ENCODE measurements at regions not wholly inside any gene's neighbourhood (a gene's known extent, or its start where the extent isn't known, plus 50 kb on each side); places are given as distances from the start of the nearest gene placed in this dataset.

DNA sequence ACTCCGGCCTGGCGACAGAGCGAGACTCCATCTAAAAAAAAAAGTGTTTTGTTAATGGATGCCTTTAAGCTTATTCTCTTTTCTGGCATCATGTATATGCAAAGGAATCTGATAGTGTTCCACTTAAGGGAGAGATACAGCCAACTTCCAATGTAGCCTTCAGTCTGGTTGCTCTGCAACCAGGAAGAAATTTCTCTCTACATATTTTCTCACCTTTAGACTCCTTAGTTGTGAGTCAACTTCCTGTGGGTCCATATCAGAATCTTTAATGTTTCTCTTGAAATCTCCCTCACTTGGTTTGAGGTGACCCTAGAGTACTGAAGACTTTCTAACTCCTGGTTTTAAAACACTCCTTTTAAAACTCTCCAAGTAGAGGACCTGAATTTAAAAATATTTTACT is 340.4 kb downstream of the SLC6A15 start:
- no peaks in the 10 kb centered on the region for H3K4me1 ChIP-seq (ENCODE audit: low read length)
- no peak for DNase-seq
- no peaks in the 10 kb centered on the region for H4K20me1 ChIP-seq (ENCODE audit: insufficient read depth, low read depth, low read length)
- H3K4me3 ChIP-seq (ENCODE audit: low read length): no peak overlapping the region
- H2AFZ ChIP-seq (ENCODE audit: low read length): no peak overlapping the region
- peaks cover 18% of the 10 kb centered on the region for H3K9me3 ChIP-seq (ENCODE audit: low read length)
- no peaks in the 10 kb centered on the region for H3K79me2 ChIP-seq (ENCODE audit: low read length)
- no peak overlapping the region for H3K27ac ChIP-seq (ENCODE audit: low read length)
- no peak overlapping the region for H3K9ac ChIP-seq (ENCODE audit: low read length)
- H3K4me2 ChIP-seq (ENCODE audit: low read depth, low read length, poor library complexity, severe bottlenecking): no peak overlapping the region
- no peaks in the 10 kb centered on the region for H3K36me3 ChIP-seq (ENCODE audit: insufficient read depth, low read length)
- H3K27me3 ChIP-seq (ENCODE audit: low read length): no peaks in the 10 kb centered on the region
- no peaks in the 10 kb centered on the region for H3K9me2 ChIP-seq (replicated peaks; ENCODE audit: insufficient read depth, low read length)

GRCh38 chr12:84562331-84562730 is 350.3 kb downstream of the SLC6A15 start:
- Histone ChIP-seq H4K20me1 (ENCODE audit: insufficient read depth, low read depth, low read length) (no peaks in the 10 kb centered on the region), H3K9ac (ENCODE audit: low read length) (no peak overlapping the region), H3K4me1 (ENCODE audit: low read length) (no peaks in the 10 kb centered on the region), H2AFZ (ENCODE audit: low read length) (no peak overlapping the region), H3K9me3 (ENCODE audit: low read length) (peaks cover 27% of the 10 kb centered on the region), H3K27ac (ENCODE audit: low read length) (no peak overlapping the region), H3K4me2 (ENCODE audit: low read depth, low read length, poor library complexity, severe bottlenecking) (no peak overlapping the region), H3K4me3 (ENCODE audit: low read length) (no peak overlapping the region), H3K27me3 (ENCODE audit: low read length) (no peaks in the 10 kb centered on the region), H3K79me2 (ENCODE audit: low read length) (no peaks in the 10 kb centered on the region), H3K9me2 (replicated peaks; ENCODE audit: insufficient read depth, low read length) (no peaks in the 10 kb centered on the region), H3K36me3 (ENCODE audit: insufficient read depth, low read length) (no peaks in the 10 kb centered on the region)
- DNase-seq: no peak

GRCh38 chr12:84561351-84561750 is 351.2 kb downstream of the SLC6A15 start:
- Histone ChIP-seq H3K79me2 (ENCODE audit: low read length) (no peaks in the 10 kb centered on the region), H3K9ac (ENCODE audit: low read length) (no peak overlapping the region), H3K36me3 (ENCODE audit: insufficient read depth, low read length) (no peaks in the 10 kb centered on the region), H3K4me3 (ENCODE audit: low read length) (no peak overlapping the region), H3K9me2 (replicated peaks; ENCODE audit: insufficient read depth, low read length) (no peaks in the 10 kb centered on the region), H2AFZ (ENCODE audit: low read length) (no peak overlapping the region), H3K27me3 (ENCODE audit: low read length) (no peaks in the 10 kb centered on the region), H3K4me2 (ENCODE audit: low read depth, low read length, poor library complexity, severe bottlenecking) (no peak overlapping the region), H3K27ac (ENCODE audit: low read length) (no peak overlapping the region), H4K20me1 (ENCODE audit: insufficient read depth, low read depth, low read length) (no peaks in the 10 kb centered on the region), H3K4me1 (ENCODE audit: low read length) (no peaks in the 10 kb centered on the region), H3K9me3 (ENCODE audit: low read length) (peaks cover 27% of the 10 kb centered on the region)
- no peak for DNase-seq

DNA sequence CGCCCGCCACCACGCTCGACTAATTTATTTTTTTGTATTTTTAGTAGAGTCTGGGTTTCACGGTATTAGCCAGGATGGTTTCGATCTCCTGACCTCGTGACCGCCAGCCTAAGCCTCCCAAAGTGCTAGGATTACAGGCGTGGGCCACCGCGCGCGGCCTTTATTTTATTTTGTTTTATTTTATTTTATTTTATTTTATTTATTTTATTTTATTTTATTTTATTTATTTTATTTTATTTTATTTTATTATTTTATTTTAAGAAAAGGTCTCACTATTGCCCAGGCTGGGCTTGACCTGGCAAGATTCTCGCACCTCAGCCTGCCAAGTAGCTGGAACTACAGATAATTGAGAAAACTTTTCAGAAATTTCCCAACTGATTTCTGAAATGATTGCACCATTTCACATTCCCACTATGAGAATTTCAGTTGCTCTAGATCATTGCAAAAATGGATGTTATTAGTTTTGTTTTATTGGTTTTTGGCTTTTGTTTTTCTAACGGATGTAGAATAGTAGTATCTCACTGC is 358.3 kb downstream of the SLC6A15 start:
- Histone ChIP-seq H3K9me3 (ENCODE audit: low read length) (peaks cover 11% of the 10 kb centered on the region), H3K9me2 (replicated peaks; ENCODE audit: insufficient read depth, low read length) (no peaks in the 10 kb centered on the region), H3K4me1 (ENCODE audit: low read length) (no peaks in the 10 kb centered on the region), H3K4me2 (ENCODE audit: low read depth, low read length, poor library complexity, severe bottlenecking) (no peak overlapping the region), H3K27ac (ENCODE audit: low read length) (no peak overlapping the region), H4K20me1 (ENCODE audit: insufficient read depth, low read depth, low read length) (no peaks in the 10 kb centered on the region), H3K4me3 (ENCODE audit: low read length) (no peak overlapping the region), H2AFZ (ENCODE audit: low read length) (no peak overlapping the region), H3K79me2 (ENCODE audit: low read length) (no peaks in the 10 kb centered on the region), H3K36me3 (ENCODE audit: insufficient read depth, low read length) (no peaks in the 10 kb centered on the region), H3K9ac (ENCODE audit: low read length) (no peak overlapping the region), H3K27me3 (ENCODE audit: low read length) (no peaks in the 10 kb centered on the region)
- DNase-seq: no peak

DNA sequence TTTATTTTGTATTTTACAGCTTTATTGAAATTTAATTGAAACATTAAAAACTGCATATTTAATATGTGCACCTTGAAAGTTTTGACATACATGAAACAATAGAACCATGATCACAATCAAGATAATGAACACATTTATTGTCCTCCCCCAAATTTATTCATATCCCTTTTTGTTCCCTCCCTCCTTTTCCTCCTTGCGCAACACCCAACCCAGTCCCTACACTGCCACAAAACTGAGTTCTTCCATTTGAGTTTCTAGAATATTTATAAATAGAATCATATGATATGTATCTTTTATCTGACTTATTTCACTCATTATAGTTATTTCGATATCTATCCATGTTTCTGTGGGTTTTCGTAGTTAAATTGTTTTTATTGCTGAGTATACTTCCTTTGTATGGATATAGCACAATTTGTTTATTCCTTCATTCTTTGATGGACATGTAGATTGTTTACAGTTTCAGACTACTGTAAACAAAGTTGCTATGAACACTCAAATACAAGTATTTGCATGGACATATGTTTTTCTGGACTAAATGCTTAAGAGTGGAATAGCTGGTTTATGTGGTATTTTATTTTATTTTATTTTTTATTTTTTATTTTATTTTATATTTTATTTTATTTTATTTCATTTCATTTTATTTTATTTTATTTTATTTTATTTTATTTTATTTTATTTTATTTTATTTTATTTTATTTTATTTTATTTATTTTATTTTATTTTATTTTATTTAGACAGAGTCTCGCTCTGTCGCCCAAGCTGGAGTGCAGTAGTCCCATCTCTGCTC is 359.1 kb downstream of the SLC6A15 start:
- H3K27ac ChIP-seq (ENCODE audit: low read length): no peak overlapping the region
- H3K9me2 ChIP-seq (replicated peaks; ENCODE audit: insufficient read depth, low read length): no peaks in the 10 kb centered on the region
- no peak overlapping the region for H3K9ac ChIP-seq (ENCODE audit: low read length)
- H3K27me3 ChIP-seq (ENCODE audit: low read length): no peaks in the 10 kb centered on the region
- H3K4me3 ChIP-seq (ENCODE audit: low read length): no peak overlapping the region
- H3K79me2 ChIP-seq (ENCODE audit: low read length): no peaks in the 10 kb centered on the region
- H3K4me1 ChIP-seq (ENCODE audit: low read length): no peaks in the 10 kb centered on the region
- H3K4me2 ChIP-seq (ENCODE audit: low read depth, low read length, poor library complexity, severe bottlenecking): no peak overlapping the region
- H3K9me3 ChIP-seq (ENCODE audit: low read length): peaks cover 14% of the 10 kb centered on the region; the same call in 1 of the 2 replicates
- no peaks in the 10 kb centered on the region for H4K20me1 ChIP-seq (ENCODE audit: insufficient read depth, low read depth, low read length)
- H3K36me3 ChIP-seq (ENCODE audit: insufficient read depth, low read length): no peaks in the 10 kb centered on the region
- no peak overlapping the region for H2AFZ ChIP-seq (ENCODE audit: low read length)
- DNase-seq: no peak

- no peaks in the 10 kb centered on the region for H3K36me3 ChIP-seq (ENCODE audit: insufficient read depth, low read length)
- no peak overlapping the region for H3K9ac ChIP-seq (ENCODE audit: low read length)
- H3K9me3 ChIP-seq (ENCODE audit: low read length): peaks cover 24% of the 10 kb centered on the region; the same call in 1 of the 2 replicates
- H4K20me1 ChIP-seq (ENCODE audit: insufficient read depth, low read depth, low read length): no peaks in the 10 kb centered on the region
- H3K4me3 ChIP-seq (ENCODE audit: low read length): no peak overlapping the region
- no peaks in the 10 kb centered on the region for H3K79me2 ChIP-seq (ENCODE audit: low read length)
- H3K9me2 ChIP-seq (replicated peaks; ENCODE audit: insufficient read depth, low read length): no peaks in the 10 kb centered on the region
- H3K27ac ChIP-seq (ENCODE audit: low read length): no peak overlapping the region
- no peaks in the 10 kb centered on the region for H3K27me3 ChIP-seq (ENCODE audit: low read length)
- DNase-seq: no peak
- H2AFZ ChIP-seq (ENCODE audit: low read length): no peak overlapping the region
- H3K4me1 ChIP-seq (ENCODE audit: low read length): no peaks in the 10 kb centered on the region
- no peak overlapping the region for H3K4me2 ChIP-seq (ENCODE audit: low read depth, low read length, poor library complexity, severe bottlenecking)
These were observed 361.2 kb downstream of the SLC6A15 start for GRCh38 chr12:84551373-84551772.

- Histone ChIP-seq H3K9me2 (replicated peaks; ENCODE audit: insufficient read depth, low read length) (no peaks in the 10 kb centered on the region), H2AFZ (ENCODE audit: low read length) (no peak overlapping the region), H3K9ac (ENCODE audit: low read length) (no peak overlapping the region), H3K36me3 (ENCODE audit: insufficient read depth, low read length) (no peaks in the 10 kb centered on the region), H3K4me2 (ENCODE audit: low read depth, low read length, poor library complexity, severe bottlenecking) (no peak overlapping the region), H3K27ac (ENCODE audit: low read length) (no peak overlapping the region), H4K20me1 (ENCODE audit: insufficient read depth, low read depth, low read length) (no peaks in the 10 kb centered on the region), H3K4me1 (ENCODE audit: low read length) (no peaks in the 10 kb centered on the region), H3K4me3 (ENCODE audit: low read length) (no peak overlapping the region), H3K79me2 (ENCODE audit: low read length) (no peaks in the 10 kb centered on the region), H3K9me3 (ENCODE audit: low read length) (peaks cover 29% of the 10 kb centered on the region), H3K27me3 (ENCODE audit: low read length) (no peaks in the 10 kb centered on the region)
- DNase-seq: no peak
These were observed 362.1 kb downstream of the SLC6A15 start for GRCh38 chr12:84550518-84550917.

DNA sequence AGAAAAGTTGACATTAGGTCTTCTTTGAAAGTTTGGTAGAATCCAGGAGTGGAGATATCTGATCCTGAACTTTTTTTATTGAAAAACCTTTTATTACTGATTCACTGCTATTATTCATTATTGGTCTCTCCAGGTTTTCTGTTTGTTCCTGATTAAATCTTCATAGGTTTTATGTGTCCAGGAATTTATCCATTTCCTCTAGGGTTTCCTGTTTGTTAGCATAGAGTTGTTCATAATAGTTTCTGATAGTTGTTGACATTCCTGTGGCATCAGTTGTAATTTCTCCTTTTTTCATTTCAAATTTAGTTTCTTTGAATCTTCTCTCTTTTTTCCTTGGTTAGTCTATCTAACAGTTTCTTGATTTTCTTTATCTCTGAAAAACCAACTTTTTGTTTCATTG is 370.3 kb downstream of the SLC6A15 start:
- H3K4me3 ChIP-seq (ENCODE audit: low read length): no peak overlapping the region
- no peak overlapping the region for H3K4me2 ChIP-seq (ENCODE audit: low read depth, low read length, poor library complexity, severe bottlenecking)
- no peak for DNase-seq
- H3K9ac ChIP-seq (ENCODE audit: low read length): no peak overlapping the region
- H3K27ac ChIP-seq (ENCODE audit: low read length): no peak overlapping the region
- H3K36me3 ChIP-seq (ENCODE audit: insufficient read depth, low read length): no peaks in the 10 kb centered on the region
- no peaks in the 10 kb centered on the region for H3K27me3 ChIP-seq (ENCODE audit: low read length)
- H4K20me1 ChIP-seq (ENCODE audit: insufficient read depth, low read depth, low read length): no peaks in the 10 kb centered on the region
- H3K9me3 ChIP-seq (ENCODE audit: low read length): peaks cover 34% of the 10 kb centered on the region
- no peak overlapping the region for H2AFZ ChIP-seq (ENCODE audit: low read length)
- H3K4me1 ChIP-seq (ENCODE audit: low read length): no peaks in the 10 kb centered on the region
- H3K9me2 ChIP-seq (replicated peaks; ENCODE audit: insufficient read depth, low read length): no peaks in the 10 kb centered on the region
- no peaks in the 10 kb centered on the region for H3K79me2 ChIP-seq (ENCODE audit: low read length)
